GM19025 (cell line): ENCODE measurements at regions not wholly inside any gene's neighbourhood (a gene's known extent, or its start where the extent isn't known, plus 50 kb on each side); places are given as distances from the start of the nearest gene placed in this dataset.
"Not testable (repeated sequence)": the region's sequence is repeated elsewhere in the genome, so short reads cannot be mapped to it uniquely, and the experiment has no call there.

Experiments
- ATAC-seq: cut with Tn5 transposase; IDR thresholded peaks from one replicate; pipeline ENCODE4 v1.9.1; 2021; ENCODE audit warnings: mild to moderate bottlenecking, low read depth, moderate library complexity; ENCODE audit not compliant: unreplicated experiment

GRCh38 chr22:47401976-47402770 is 639.7 kb downstream of the TBC1D22A start:
- no peak for ATAC-seq

GRCh38 chr22:47401592-47401898 is 639.1 kb downstream of the TBC1D22A start:
- ATAC-seq, result no peak

- ATAC-seq, result no peak
Observed at GRCh38 chr22:47400701-47401591, 638.5 kb downstream of the TBC1D22A start.

GRCh38 chr22:47400131-47400530 is 637.7 kb downstream of the TBC1D22A start:
- ATAC-seq, result not testable (repeated sequence)

GRCh38 chr22:47398921-47399790 is 636.7 kb downstream of the TBC1D22A start:
- no peak for ATAC-seq

GRCh38 chr22:47398491-47398890 is 636.0 kb downstream of the TBC1D22A start:
- ATAC-seq, result no peak

- ATAC-seq, result no peak
Observed at GRCh38 chr22:47397673-47398072, 635.2 kb downstream of the TBC1D22A start.

- no peak for ATAC-seq
Observed at GRCh38 chr22:47396515-47396914, 634.1 kb downstream of the TBC1D22A start.

- ATAC-seq, result no peak
Observed at GRCh38 chr22:47396105-47396504, 633.7 kb downstream of the TBC1D22A start.

GRCh38 chr22:47395481-47395880 is 633.0 kb downstream of the TBC1D22A start:
- ATAC-seq, result no peak

GRCh38 chr22:47394504-47395440 is 632.3 kb downstream of the TBC1D22A start:
- no peak for ATAC-seq

GRCh38 chr22:47393191-47393590 is 630.7 kb downstream of the TBC1D22A start:
- ATAC-seq, result no peak

GRCh38 chr22:47392729-47393128 is 630.3 kb downstream of the TBC1D22A start:
- ATAC-seq, result no peak

- no peak for ATAC-seq
Observed at GRCh38 chr22:47392054-47392347, 629.6 kb downstream of the TBC1D22A start.

GRCh38 chr22:47391169-47392053 is 629.0 kb downstream of the TBC1D22A start:
- no peak for ATAC-seq

GRCh38 chr22:47390026-47390970 is 627.8 kb downstream of the TBC1D22A start:
- ATAC-seq, result no peak

- no peak for ATAC-seq
Observed at GRCh38 chr22:47389201-47389600, 626.8 kb downstream of the TBC1D22A start.

- no peak for ATAC-seq
Observed at GRCh38 chr22:47388778-47389177, 626.3 kb downstream of the TBC1D22A start.
